Body of pancreas (tissue), 4 donors: ENCODE measurements at regions not wholly inside any gene's neighbourhood (a gene's known extent, or its start where the extent isn't known, plus 50 kb on each side); places are given as distances from the start of the nearest gene placed in this dataset.

Experiments
- ATAC-seq: fragments of 150-250 bp; one replicate; pipeline ENCODE4 v1.9.1; 2016
- DNase-seq, 4 donors: peaks; one replicate each; pipeline ENCODE4 v3.0.0-alpha.2; 2019
- H3K27ac ChIP-seq, 4 donors: fragments of 200-600 bp; sonication (generic); 1 replicate in 3 of 4; 2 replicates in 1 of 4; pipeline versions ENCODE4 v1.5.1 to v1.6.1; 2016 to 2019; ENCODE audit warnings: mild to moderate bottlenecking in 1 of 4, mixed read lengths in 1 of 4, moderate library complexity in 1 of 4
- H3K27me3 ChIP-seq, 2 donors: fragments of 200-600 bp; sonication (generic); one replicate each; pipeline ENCODE4 v1.6.0; 2016; ENCODE audit warnings: mild to moderate bottlenecking in 1 of 2
- H3K36me3 ChIP-seq, 2 donors: fragments of 200-600 bp; sonication (generic); replicated peaks in 1 of 2; 2 replicates each; pipeline ENCODE4 v1.5.1; 2016; ENCODE audit warnings: low read depth in 2 of 2; ENCODE audit not compliant: insufficient read depth in 1 of 2
- H3K4me1 ChIP-seq: fragments of 200-600 bp; sonication (generic); one replicate; pipeline ENCODE4 v1.6.0; 2016
- H3K4me3 ChIP-seq, 2 donors: fragments of 200-600 bp; sonication (generic); 1 replicate in 1 of 2; 2 replicates in 1 of 2; pipeline ENCODE4 v1.5.1; 2016 to 2019
- H3K9me3 ChIP-seq, 3 donors: fragments of 200-600 bp; sonication (generic); 1 replicate in 2 of 3; 2 replicates in 1 of 3; pipeline ENCODE4 v1.5.1; 2016
- CTCF ChIP-seq, 7 experiments: fragments of 450-650 bp in 4 of 7; fragments of 200-600 bp in 3 of 7; sonication (generic) in 3 of 7; IDR thresholded peaks; one replicate each; pipeline ENCODE4 v1.5.1; 2016 to 2019; ENCODE audit warnings: antibody characterized with exemption in 7 of 7
- POLR2A ChIP-seq, 3 donors: fragments of 450-650 bp; IDR thresholded peaks; one replicate each; pipeline ENCODE4 v1.6.1; 2016; ENCODE audit warnings: antibody characterized with exemption in 3 of 3, mild to moderate bottlenecking in 2 of 3
- WGBS, 2 donors: methylation state at CpG; one replicate each; pipeline ENCODE4 v1.1.5; 2017; 5-methylcytosine and 5-hydroxymethylcytosine counted together
- intact Hi-C: fragments of 100-400 bp; cut with DNase I; formaldehyde crosslinking; loops from one replicate; pipeline ENCODE4 v1.15.1; 2023

- no peak for DNase-seq
- no peak for ATAC-seq
- Histone ChIP-seq H3K9me3 (no peaks in the 10 kb centered on the region), H3K27me3 (no peaks in the 10 kb centered on the region), H3K4me3 (no peak overlapping the region), H3K36me3 (no peaks in the 10 kb centered on the region), H3K4me1 (no peaks in the 10 kb centered on the region), H3K27ac (no peak overlapping the region)
- 47 to 52% methylated on average over 1 of the region's 1 CpG for WGBS, 2 donors
- intact Hi-C loops = no loop called here
- TF ChIP-seq POLR2A (IDR thresholded peaks at IDR 0.05) (no peak), CTCF (IDR thresholded peaks at IDR 0.05) (no peak)
These were observed 146.1 kb upstream of the LRFN2 start for GRCh38 chr6:40733290-40733689.

- ATAC-seq = no peak
- Histone ChIP-seq H3K27me3 (no peaks in the 10 kb centered on the region), H3K36me3 (no peaks in the 10 kb centered on the region), H3K27ac (no peak overlapping the region), H3K4me1 (no peaks in the 10 kb centered on the region), H3K9me3 (no peaks in the 10 kb centered on the region), H3K4me3 (no peak overlapping the region)
- no peak for DNase-seq
- WGBS, 2 donors = 67% methylated on average over 3 of the region's 3 CpGs
- TF ChIP-seq POLR2A (IDR thresholded peaks at IDR 0.05) = no peak
- no peak for TF ChIP-seq CTCF (IDR thresholded peaks at IDR 0.05)
- intact Hi-C loops = no loop called here
These were observed 145.7 kb upstream of the LRFN2 start for GRCh38 chr6:40732878-40733277.

- ATAC-seq = no peak
These were observed 141.5 kb upstream of the LRFN2 start for GRCh38 chr6:40728643-40729042.

GRCh38 chr6:40727271-40727670 lies 140.1 kb upstream of the LRFN2 start:
- no peak for ATAC-seq
- H3K27ac ChIP-seq = no peak overlapping the region

More at GRCh38 chr6:40728643-40729042, 141.5 kb upstream of the LRFN2 start:
- TF ChIP-seq CTCF (IDR thresholded peaks at IDR 0.05) (no peak), POLR2A (IDR thresholded peaks at IDR 0.05) (no peak)
- no peaks in the 10 kb centered on the region for H3K27me3 ChIP-seq
- no peak overlapping the region for H3K27ac ChIP-seq
- no peaks in the 10 kb centered on the region for H3K9me3 ChIP-seq
- intact Hi-C loops = no loop called here
- H3K4me1 ChIP-seq = no peaks in the 10 kb centered on the region
- no peak overlapping the region for H3K4me3 ChIP-seq
- no peak for DNase-seq
- no peaks in the 10 kb centered on the region for H3K36me3 ChIP-seq
- 80 to 82% methylated on average over 3 of the region's 3 CpGs for WGBS, 2 donors

More at GRCh38 chr6:40727271-40727670, 140.1 kb upstream of the LRFN2 start:
- H3K36me3 ChIP-seq = no peaks in the 10 kb centered on the region
- no peaks in the 10 kb centered on the region for H3K27me3 ChIP-seq
- TF ChIP-seq POLR2A (IDR thresholded peaks at IDR 0.05) (no peak), CTCF (IDR thresholded peaks at IDR 0.05) (no peak)
- intact Hi-C loops = no loop called here
- H3K9me3 ChIP-seq = no peaks in the 10 kb centered on the region
- DNase-seq = no peak
- WGBS, 2 donors = 95% methylated on average over 1 of the region's 1 CpG
- H3K4me3 ChIP-seq = no peak overlapping the region
- H3K4me1 ChIP-seq = no peaks in the 10 kb centered on the region
